ENCODE measurements at regions not wholly inside any gene's neighbourhood (a gene's known extent, or its start where the extent isn't known, plus 50 kb on each side); places are given as distances from the start of the nearest gene placed in this dataset.

GRCh38 chr13:76720416-76720815 lies 165.8 kb downstream of the KCTD12 start:
- no peak overlapping the region for H3K27ac ChIP-seq
- peaks cover 8% of the 10 kb centered on the region for H3K4me1 ChIP-seq
- no peaks in the 10 kb centered on the region for H4K20me1 ChIP-seq
- no peak overlapping the region for H3K4me3 ChIP-seq
- H3K4me2 ChIP-seq, result no peak overlapping the region
- H3K9ac ChIP-seq, result no peak overlapping the region
- no peaks in the 10 kb centered on the region for H3K36me3 ChIP-seq
- no peak for TF ChIP-seq Cebpa-rat (IDR thresholded peaks at IDR 0.05)
- no peaks in the 10 kb centered on the region for H3K27me3 ChIP-seq
- H3K9me3 ChIP-seq, result no peaks in the 10 kb centered on the region

GRCh38 chr13:76719955-76720354 lies 166.2 kb downstream of the KCTD12 start:
- TF ChIP-seq Cebpa-rat (IDR thresholded peaks at IDR 0.05), result no peak
- no peaks in the 10 kb centered on the region for H3K9me3 ChIP-seq
- no peak overlapping the region for H3K4me2 ChIP-seq
- peaks cover 8% of the 10 kb centered on the region for H3K4me1 ChIP-seq
- no peak overlapping the region for H3K9ac ChIP-seq
- H3K27me3 ChIP-seq, result no peaks in the 10 kb centered on the region
- no peaks in the 10 kb centered on the region for H4K20me1 ChIP-seq
- no peak overlapping the region for H3K4me3 ChIP-seq
- no peaks in the 10 kb centered on the region for H3K36me3 ChIP-seq
- H3K27ac ChIP-seq, result no peak overlapping the region

- H3K4me1 ChIP-seq, result no peaks in the 10 kb centered on the region
- no peak overlapping the region for H3K4me2 ChIP-seq
- no peaks in the 10 kb centered on the region for H3K9me3 ChIP-seq
- H3K36me3 ChIP-seq, result no peaks in the 10 kb centered on the region
- H3K4me3 ChIP-seq, result no peak overlapping the region
- no peak overlapping the region for H3K9ac ChIP-seq
- no peak for TF ChIP-seq Cebpa-rat (IDR thresholded peaks at IDR 0.05)
- H3K27ac ChIP-seq, result no peak overlapping the region
- H4K20me1 ChIP-seq, result no peaks in the 10 kb centered on the region
- H3K27me3 ChIP-seq, result no peaks in the 10 kb centered on the region
Measured at GRCh38 chr13:76717092-76717491, 169.1 kb downstream of the KCTD12 start.

GRCh38 chr13:76715621-76716020 lies 170.6 kb downstream of the KCTD12 start:
- Histone ChIP-seq H3K4me3 (no peak overlapping the region), H4K20me1 (no peaks in the 10 kb centered on the region), H3K9me3 (no peaks in the 10 kb centered on the region), H3K27me3 (no peaks in the 10 kb centered on the region), H3K4me2 (no peak overlapping the region), H3K36me3 (no peaks in the 10 kb centered on the region), H3K9ac (no peak overlapping the region), H3K27ac (no peak overlapping the region), H3K4me1 (no peaks in the 10 kb centered on the region)
- TF ChIP-seq Cebpa-rat (IDR thresholded peaks at IDR 0.05), result no peak

- Histone ChIP-seq H4K20me1 (no peaks in the 10 kb centered on the region), H3K9ac (no peak overlapping the region), H3K4me3 (no peak overlapping the region), H3K27me3 (no peaks in the 10 kb centered on the region), H3K4me2 (no peak overlapping the region), H3K27ac (no peak overlapping the region), H3K4me1 (no peaks in the 10 kb centered on the region), H3K36me3 (no peaks in the 10 kb centered on the region), H3K9me3 (no peaks in the 10 kb centered on the region)
- no peak for TF ChIP-seq Cebpa-rat (IDR thresholded peaks at IDR 0.05)
Measured at GRCh38 chr13:76715075-76715474, 171.1 kb downstream of the KCTD12 start.

GRCh38 chr13:76713280-76713679 lies 172.9 kb downstream of the KCTD12 start:
- no peaks in the 10 kb centered on the region for H3K9me3 ChIP-seq
- no peak overlapping the region for H3K4me2 ChIP-seq
- H3K36me3 ChIP-seq, result no peaks in the 10 kb centered on the region
- H3K27me3 ChIP-seq, result no peaks in the 10 kb centered on the region
- H3K9ac ChIP-seq, result no peak overlapping the region
- TF ChIP-seq Cebpa-rat (IDR thresholded peaks at IDR 0.05), result no peak
- H3K4me1 ChIP-seq, result no peaks in the 10 kb centered on the region
- no peak overlapping the region for H3K27ac ChIP-seq
- no peak overlapping the region for H3K4me3 ChIP-seq
- H4K20me1 ChIP-seq, result no peaks in the 10 kb centered on the region

GRCh38 chr13:76711550-76712182 lies 174.5 kb downstream of the KCTD12 start:
- TF ChIP-seq Cebpa-rat (IDR thresholded peaks at IDR 0.05), result no peak
- Histone ChIP-seq H3K36me3 (no peaks in the 10 kb centered on the region), H4K20me1 (no peaks in the 10 kb centered on the region), H3K27ac (no peak overlapping the region), H3K4me1 (no peaks in the 10 kb centered on the region), H3K9me3 (no peaks in the 10 kb centered on the region), H3K4me3 (no peak overlapping the region), H3K9ac (no peak overlapping the region), H3K4me2 (no peak overlapping the region), H3K27me3 (no peaks in the 10 kb centered on the region)

GRCh38 chr13:76709851-76710250 lies 176.4 kb downstream of the KCTD12 start:
- Histone ChIP-seq H3K4me3 (no peak overlapping the region), H3K4me1 (no peaks in the 10 kb centered on the region), H3K9ac (no peak overlapping the region), H3K36me3 (no peaks in the 10 kb centered on the region), H4K20me1 (no peaks in the 10 kb centered on the region), H3K27me3 (no peaks in the 10 kb centered on the region), H3K9me3 (no peaks in the 10 kb centered on the region), H3K27ac (no peak overlapping the region), H3K4me2 (no peak overlapping the region)
- TF ChIP-seq Cebpa-rat (IDR thresholded peaks at IDR 0.05), result no peak

GRCh38 chr13:76708138-76708688 lies 178.0 kb downstream of the KCTD12 start:
- Histone ChIP-seq H3K9ac (no peak overlapping the region), H3K4me1 (no peaks in the 10 kb centered on the region)

GRCh38 chr13:76707360-76707759 lies 178.8 kb downstream of the KCTD12 start:
- no peak overlapping the region for H3K4me2 ChIP-seq
- no peak overlapping the region for H3K27ac ChIP-seq
- no peaks in the 10 kb centered on the region for H3K36me3 ChIP-seq
- no peaks in the 10 kb centered on the region for H3K4me1 ChIP-seq
- no peak overlapping the region for H3K4me3 ChIP-seq
- H3K9ac ChIP-seq, result no peak overlapping the region
- no peak for TF ChIP-seq Cebpa-rat (IDR thresholded peaks at IDR 0.05)
- H3K9me3 ChIP-seq, result no peaks in the 10 kb centered on the region
- no peaks in the 10 kb centered on the region for H4K20me1 ChIP-seq
- H3K27me3 ChIP-seq, result no peaks in the 10 kb centered on the region

More at GRCh38 chr13:76708138-76708688, 178.0 kb downstream of the KCTD12 start:
- no peaks in the 10 kb centered on the region for H4K20me1 ChIP-seq
- no peaks in the 10 kb centered on the region for H3K36me3 ChIP-seq
- no peak overlapping the region for H3K4me3 ChIP-seq
- H3K4me2 ChIP-seq, result no peak overlapping the region
- H3K9me3 ChIP-seq, result no peaks in the 10 kb centered on the region
- TF ChIP-seq Cebpa-rat (IDR thresholded peaks at IDR 0.05), result no peak
- H3K27me3 ChIP-seq, result no peaks in the 10 kb centered on the region
- no peak overlapping the region for H3K27ac ChIP-seq

Measured in BLaER1 (cell line).